ENCODE measurements at regions not wholly inside any gene's neighbourhood (a gene's known extent, or its start where the extent isn't known, plus 50 kb on each side); places are given as distances from the start of the nearest gene placed in this dataset.

GRCh38 chr15:85976986-85977385 lies 102.7 kb upstream of the AGBL1 start:
- no peak for DNase-seq

- DNase-seq, result no peak
Measured at GRCh38 chr15:85977586-85977985, 102.1 kb upstream of the AGBL1 start.

GRCh38 chr15:85979929-85980328 lies 99.7 kb upstream of the AGBL1 start:
- DNase-seq, result no peak

- DNase-seq, result no peak
Measured at GRCh38 chr15:85980946-85981345, 98.7 kb upstream of the AGBL1 start.

GRCh38 chr15:85984241-85984640 lies 95.4 kb upstream of the AGBL1 start:
- DNase-seq, result no peak

- no peak for DNase-seq
Measured at GRCh38 chr15:85986116-85986515, 93.6 kb upstream of the AGBL1 start.

GRCh38 chr15:85986741-85987140 lies 92.9 kb upstream of the AGBL1 start:
- no peak for DNase-seq

- no peak for DNase-seq
Measured at GRCh38 chr15:85988741-85989140, 90.9 kb upstream of the AGBL1 start.

GRCh38 chr15:85992224-85992623 lies 87.4 kb upstream of the AGBL1 start:
- DNase-seq, result no peak

GRCh38 chr15:85993116-85993515 lies 86.6 kb upstream of the AGBL1 start:
- DNase-seq, result peak in 16 of 56 donors; percentile 5 to 51 (median 16)

- DNase-seq, result no peak
Measured at GRCh38 chr15:85997618-85998017, 82.1 kb upstream of the AGBL1 start.

- no peak for DNase-seq
Measured at GRCh38 chr15:85999658-86000057, 80.0 kb upstream of the AGBL1 start.

GRCh38 chr15:86001200-86001599 lies 78.5 kb upstream of the AGBL1 start:
- DNase-seq, result peak in 3 of 56 donors; percentile 0 to 22 (median 2)

- no peak for DNase-seq
Measured at GRCh38 chr15:86002444-86002843, 77.2 kb upstream of the AGBL1 start.

GRCh38 chr15:86004061-86004460 lies 75.6 kb upstream of the AGBL1 start:
- DNase-seq, result no peak

- no peak for DNase-seq
Measured at GRCh38 chr15:86006546-86006945, 73.1 kb upstream of the AGBL1 start.

GRCh38 chr15:86009727-86010126 lies 69.9 kb upstream of the AGBL1 start:
- no peak for DNase-seq

- no peak for DNase-seq
Measured at GRCh38 chr15:86010398-86010797, 69.3 kb upstream of the AGBL1 start.

GRCh38 chr15:86010891-86011290 lies 68.8 kb upstream of the AGBL1 start:
- DNase-seq, result no peak

- peak in 1 of 56 donors; percentile 0 for DNase-seq
Measured at GRCh38 chr15:86014016-86014415, 65.7 kb upstream of the AGBL1 start.

- no peak for DNase-seq
Measured at GRCh38 chr15:86016750-86017149, 62.9 kb upstream of the AGBL1 start.

GRCh38 chr15:86018679-86019078 lies 61.0 kb upstream of the AGBL1 start:
- no peak for DNase-seq

GRCh38 chr15:86021281-86022264 lies 58.1 kb upstream of the AGBL1 start:
- DNase-seq, result no peak
